ENCODE measurements at regions not wholly inside any gene's neighbourhood (a gene's known extent, or its start where the extent isn't known, plus 50 kb on each side); places are given as distances from the start of the nearest gene placed in this dataset.

GRCh38 chr1:229749992-229750391, 123.9 kb downstream of the URB2 start:
- TF ChIP-seq, protein P1, sequence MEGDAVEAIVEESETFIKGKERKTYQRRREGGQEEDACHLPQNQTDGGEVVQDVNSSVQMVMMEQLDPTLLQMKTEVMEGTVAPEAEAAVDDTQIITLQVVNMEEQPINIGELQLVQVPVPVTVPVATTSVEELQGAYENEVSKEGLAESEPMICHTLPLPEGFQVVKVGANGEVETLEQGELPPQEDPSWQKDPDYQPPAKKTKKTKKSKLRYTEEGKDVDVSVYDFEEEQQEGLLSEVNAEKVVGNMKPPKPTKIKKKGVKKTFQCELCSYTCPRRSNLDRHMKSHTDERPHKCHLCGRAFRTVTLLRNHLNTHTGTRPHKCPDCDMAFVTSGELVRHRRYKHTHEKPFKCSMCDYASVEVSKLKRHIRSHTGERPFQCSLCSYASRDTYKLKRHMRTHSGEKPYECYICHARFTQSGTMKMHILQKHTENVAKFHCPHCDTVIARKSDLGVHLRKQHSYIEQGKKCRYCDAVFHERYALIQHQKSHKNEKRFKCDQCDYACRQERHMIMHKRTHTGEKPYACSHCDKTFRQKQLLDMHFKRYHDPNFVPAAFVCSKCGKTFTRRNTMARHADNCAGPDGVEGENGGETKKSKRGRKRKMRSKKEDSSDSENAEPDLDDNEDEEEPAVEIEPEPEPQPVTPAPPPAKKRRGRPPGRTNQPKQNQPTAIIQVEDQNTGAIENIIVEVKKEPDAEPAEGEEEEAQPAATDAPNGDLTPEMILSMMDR (IDR thresholded peaks at IDR 0.05 in 4 of 5, conservative IDR thresholded peaks at IDR 0.05 in 1 of 5) = no peak
- TF ChIP-seq POLR2A (IDR thresholded peaks at IDR 0.05) = no peak
